Thoracic aorta (tissue), 2 donors: ENCODE measurements at regions not wholly inside any gene's neighbourhood (a gene's known extent, or its start where the extent isn't known, plus 50 kb on each side); places are given as distances from the start of the nearest gene placed in this dataset.

Experiments used
- ATAC-seq: fragments of 150-250 bp; one replicate; pipeline ENCODE4 v1.8.0; 2017; ENCODE audit warnings: low read depth; ENCODE audit not compliant: insufficient number of reproducible peaks, low FRiP score
- DNase-seq: peaks from one replicate; pipeline ENCODE4 v3.0.0-alpha.2; 2020; ENCODE audit warnings: low spot score
- H3K27ac ChIP-seq, 2 donors: fragments of 200-600 bp; sonication (generic); 1 replicate in 1 of 2; 2 replicates in 1 of 2; pipeline ENCODE4 v1.5.1; 2016; ENCODE audit warnings: mild to moderate bottlenecking in 2 of 2, moderate library complexity in 2 of 2
- H3K27me3 ChIP-seq: fragments of 200-600 bp; sonication (generic); replicated peaks from 2 replicates; pipeline ENCODE4 v1.6.0; 2016; ENCODE audit warnings: mild to moderate bottlenecking; ENCODE audit not compliant: insufficient read depth
- H3K36me3 ChIP-seq: fragments of 200-600 bp; sonication (generic); one replicate; pipeline ENCODE4 v1.5.1; 2016
- H3K4me1 ChIP-seq, 2 donors: fragments of 200-600 bp; sonication (generic); 1 replicate in 1 of 2; 2 replicates in 1 of 2; pipeline versions ENCODE4 v1.5.1 to v1.6.0; 2016; ENCODE audit warnings: low read depth in 2 of 2, mild to moderate bottlenecking in 1 of 2; ENCODE audit not compliant: control insufficient read depth in 1 of 2
- H3K4me3 ChIP-seq: fragments of 200-600 bp; sonication (generic); 2 replicates; pipeline ENCODE4 v1.5.1; 2016; ENCODE audit warnings: mild to moderate bottlenecking
- H3K9me3 ChIP-seq: fragments of 200-600 bp; sonication (generic); 2 replicates; pipeline ENCODE4 v1.5.1; 2016
- TF ChIP-seq, protein P1 (sequence below): fragments of 200-600 bp; sonication (generic); IDR thresholded peaks from one replicate; pipeline ENCODE4 v1.5.1; 2019; ENCODE audit warnings: antibody characterized with exemption

DNA sequence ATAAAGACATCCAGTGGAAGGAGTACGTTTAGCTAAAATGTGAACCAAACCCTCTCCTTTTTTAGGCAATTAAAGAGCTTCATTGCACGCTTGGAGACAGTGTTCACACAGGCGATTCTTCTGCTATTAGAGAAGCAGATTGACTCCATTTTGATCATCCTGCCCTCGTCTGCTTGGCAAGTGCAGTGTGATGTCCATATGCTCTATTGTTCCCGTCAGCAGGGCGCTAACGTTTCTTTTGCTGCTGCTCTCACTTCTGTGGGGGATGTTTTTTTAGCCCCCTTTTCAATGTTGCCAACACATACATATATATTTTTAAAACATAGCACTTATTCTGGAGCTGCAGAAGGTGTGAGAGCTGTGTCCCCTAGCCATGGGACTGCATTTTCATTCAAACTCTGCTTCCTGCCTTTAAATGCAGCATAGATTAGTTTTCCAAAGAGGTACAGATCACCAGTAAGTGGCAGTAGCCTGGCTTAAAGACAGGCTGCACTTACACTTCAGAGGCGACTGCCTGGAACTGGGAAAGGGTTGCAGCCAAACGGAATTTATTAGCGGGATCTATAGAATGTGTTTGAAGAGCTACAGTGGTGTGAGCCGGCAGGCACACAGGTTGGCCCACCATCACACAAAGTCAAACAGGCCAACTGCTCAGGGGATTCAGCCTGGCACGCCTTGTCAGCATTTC lies 292.6 kb upstream of the DPH6 start:
- TF ChIP-seq, protein P1, sequence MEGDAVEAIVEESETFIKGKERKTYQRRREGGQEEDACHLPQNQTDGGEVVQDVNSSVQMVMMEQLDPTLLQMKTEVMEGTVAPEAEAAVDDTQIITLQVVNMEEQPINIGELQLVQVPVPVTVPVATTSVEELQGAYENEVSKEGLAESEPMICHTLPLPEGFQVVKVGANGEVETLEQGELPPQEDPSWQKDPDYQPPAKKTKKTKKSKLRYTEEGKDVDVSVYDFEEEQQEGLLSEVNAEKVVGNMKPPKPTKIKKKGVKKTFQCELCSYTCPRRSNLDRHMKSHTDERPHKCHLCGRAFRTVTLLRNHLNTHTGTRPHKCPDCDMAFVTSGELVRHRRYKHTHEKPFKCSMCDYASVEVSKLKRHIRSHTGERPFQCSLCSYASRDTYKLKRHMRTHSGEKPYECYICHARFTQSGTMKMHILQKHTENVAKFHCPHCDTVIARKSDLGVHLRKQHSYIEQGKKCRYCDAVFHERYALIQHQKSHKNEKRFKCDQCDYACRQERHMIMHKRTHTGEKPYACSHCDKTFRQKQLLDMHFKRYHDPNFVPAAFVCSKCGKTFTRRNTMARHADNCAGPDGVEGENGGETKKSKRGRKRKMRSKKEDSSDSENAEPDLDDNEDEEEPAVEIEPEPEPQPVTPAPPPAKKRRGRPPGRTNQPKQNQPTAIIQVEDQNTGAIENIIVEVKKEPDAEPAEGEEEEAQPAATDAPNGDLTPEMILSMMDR = no peak

DNA sequence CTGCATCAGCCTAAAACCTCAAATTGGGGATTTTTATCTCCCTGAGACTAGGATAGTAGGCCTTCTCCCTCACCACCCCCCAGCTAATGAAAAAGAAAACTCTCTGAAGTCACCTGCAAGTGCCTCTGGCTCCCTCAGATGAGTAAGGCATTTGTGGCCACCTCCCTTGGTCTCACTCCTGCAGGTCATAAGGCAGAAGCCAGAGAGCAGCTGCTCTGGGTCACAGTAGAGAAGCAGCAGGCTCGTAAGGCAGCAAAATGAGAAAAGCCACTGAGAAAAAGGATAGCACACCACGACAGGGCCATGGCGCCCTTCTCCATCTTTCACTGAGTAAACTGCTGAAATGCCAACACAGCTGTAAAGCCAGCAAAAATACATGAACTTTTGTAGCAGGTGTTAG lies 296.7 kb upstream of the DPH6 start:
- TF ChIP-seq, protein P1 = no peak
- Histone ChIP-seq H3K27me3 (no peaks in the 10 kb centered on the region), H3K4me1 (no peaks in the 10 kb centered on the region), H3K27ac (no peak overlapping the region), H3K4me3 (no peak overlapping the region), H3K9me3 (no peaks in the 10 kb centered on the region), H3K36me3 (no peaks in the 10 kb centered on the region)
- no peak for DNase-seq
- ATAC-seq = no peak

More for the DNA sequence above, 292.6 kb upstream of the DPH6 start:
- ATAC-seq (no peak), DNase-seq (no peak)
- H3K9me3 ChIP-seq = no peaks in the 10 kb centered on the region
- no peaks in the 10 kb centered on the region for H3K36me3 ChIP-seq
- peaks cover 0 to 12% of the 10 kb centered on the region in 2 donors for H3K4me1 ChIP-seq
- H3K27me3 ChIP-seq = no peaks in the 10 kb centered on the region
- no peak overlapping the region for H3K27ac ChIP-seq
- H3K4me3 ChIP-seq = no peak overlapping the region

DNA sequence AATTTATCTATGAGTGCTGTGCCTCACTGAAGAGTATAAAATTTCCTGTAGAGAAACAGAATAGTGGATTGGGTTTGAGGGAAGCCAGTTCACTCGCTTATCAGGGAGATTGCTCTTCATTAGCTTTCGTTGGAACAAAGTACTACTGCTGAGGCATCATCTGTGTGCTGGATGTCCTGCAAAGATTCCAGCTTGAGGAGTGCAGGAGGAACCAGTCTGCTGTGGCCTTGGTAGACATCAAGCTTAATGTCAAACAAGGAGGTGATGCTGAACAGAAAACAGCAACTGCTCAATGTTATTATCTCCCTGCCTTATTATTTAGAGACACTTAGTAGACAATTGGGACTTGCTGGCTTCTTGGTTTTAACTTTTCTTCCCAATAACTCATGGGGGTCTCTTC lies 297.5 kb upstream of the DPH6 start:
- Histone ChIP-seq H3K27me3 (no peaks in the 10 kb centered on the region), H3K9me3 (no peaks in the 10 kb centered on the region), H3K4me1 (no peaks in the 10 kb centered on the region), H3K36me3 (no peaks in the 10 kb centered on the region), H3K4me3 (no peak overlapping the region), H3K27ac (no peak overlapping the region)
- TF ChIP-seq, protein P1 = no peak
- no peak for ATAC-seq
- no peak for DNase-seq

DNA sequence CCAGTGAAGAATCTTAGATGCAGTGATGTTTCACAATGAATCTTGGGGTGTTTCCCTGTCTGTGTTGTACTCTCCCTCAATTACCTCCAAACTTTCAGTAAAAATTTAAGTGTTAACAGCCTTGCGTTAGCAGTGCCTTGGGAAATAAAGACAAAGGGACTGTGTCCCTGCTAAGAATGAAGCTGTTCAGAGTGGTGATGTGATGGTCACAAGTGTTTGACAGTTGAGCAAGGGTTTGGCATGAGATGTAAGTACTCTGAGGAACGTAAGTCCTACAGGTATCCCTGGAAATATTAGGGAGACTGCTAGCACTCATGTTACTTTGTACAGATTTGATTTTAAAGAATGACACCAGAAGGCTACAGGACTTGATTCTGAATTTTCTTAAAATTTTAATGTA lies 304.3 kb upstream of the DPH6 start:
- H3K4me3 ChIP-seq = no peak overlapping the region
- DNase-seq = no peak
- H3K4me1 ChIP-seq = no peaks in the 10 kb centered on the region
- H3K36me3 ChIP-seq = no peaks in the 10 kb centered on the region
- H3K27me3 ChIP-seq = no peaks in the 10 kb centered on the region
- TF ChIP-seq, protein P1 = no peak
- no peaks in the 10 kb centered on the region for H3K9me3 ChIP-seq
- ATAC-seq = no peak
- no peak overlapping the region for H3K27ac ChIP-seq

DNA sequence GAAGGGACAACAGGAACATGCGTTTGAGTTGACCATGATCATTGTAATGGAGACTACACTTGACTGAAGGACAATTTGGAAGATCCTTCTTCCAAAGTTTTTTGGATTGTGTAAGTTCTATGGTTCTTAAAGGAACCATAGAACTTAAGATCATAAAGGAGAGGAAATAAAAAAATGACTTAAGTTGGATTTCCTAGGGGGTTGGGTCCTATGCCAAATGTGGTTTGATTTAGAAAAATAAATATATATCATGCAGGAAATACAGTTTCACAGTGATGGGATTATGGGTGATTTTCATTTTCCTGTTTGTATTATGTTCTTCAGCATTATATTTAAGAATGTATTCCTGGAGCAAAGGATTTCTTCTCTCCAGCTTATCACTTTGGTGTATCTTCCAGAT lies 305.5 kb upstream of the DPH6 start:
- TF ChIP-seq, protein P1 = no peak
- Histone ChIP-seq H3K27me3 (no peaks in the 10 kb centered on the region), H3K4me1 (no peaks in the 10 kb centered on the region), H3K4me3 (no peak overlapping the region), H3K9me3 (no peaks in the 10 kb centered on the region), H3K36me3 (no peaks in the 10 kb centered on the region), H3K27ac (no peak overlapping the region)
- ATAC-seq (no peak), DNase-seq (no peak)
